Ascending aorta (tissue), 2 donors: ENCODE measurements at regions not wholly inside any gene's neighbourhood (a gene's known extent, or its start where the extent isn't known, plus 50 kb on each side); places are given as distances from the start of the nearest gene placed in this dataset.

Experiments
- DNase-seq, 2 donors: peaks; one replicate each; pipeline ENCODE4 v3.0.0-alpha.2; 2019; ENCODE audit warnings: low spot score in 2 of 2
- H3K27ac ChIP-seq, 2 donors: fragments of 200-600 bp; sonication (generic); one replicate each; pipeline ENCODE4 v1.5.1; 2016 to 2017; ENCODE audit warnings: mild to moderate bottlenecking in 1 of 2
- H3K27me3 ChIP-seq: fragments of 200-600 bp; sonication (generic); one replicate; pipeline ENCODE4 v1.5.1; 2017
- H3K36me3 ChIP-seq, 2 donors: fragments of 200-600 bp; sonication (generic); one replicate each; pipeline ENCODE4 v1.5.1; 2016
- H3K4me1 ChIP-seq, 2 donors: fragments of 200-600 bp; sonication (generic); one replicate each; pipeline ENCODE4 v1.5.1; 2016 to 2017; ENCODE audit warnings: mild to moderate bottlenecking in 1 of 2
- H3K4me3 ChIP-seq, 2 donors: fragments of 200-600 bp; sonication (generic); one replicate each; pipeline ENCODE4 v1.5.1; 2016 to 2017; ENCODE audit warnings: mild to moderate bottlenecking in 1 of 2
- H3K9me3 ChIP-seq, 2 donors: fragments of 200-600 bp; sonication (generic); one replicate each; pipeline ENCODE4 v1.5.1; 2016
- CTCF ChIP-seq, 3 experiments: fragments of 200-600 bp in 2 of 3; fragments of 450-650 bp in 1 of 3; sonication (generic) in 2 of 3; IDR thresholded peaks; one replicate each; pipeline ENCODE4 v1.5.1; 2016 to 2019; ENCODE audit warnings: antibody characterized with exemption in 3 of 3, mild to moderate bottlenecking in 1 of 3, moderate library complexity in 1 of 3
- intact Hi-C: fragments of 100-400 bp; cut with DNase I; formaldehyde crosslinking; loops from one replicate; pipeline ENCODE4 v1.15.1; 2023

- Histone ChIP-seq H3K36me3 (no peaks in the 10 kb centered on the region), H3K4me3 (no peak overlapping the region), H3K27ac (no peak overlapping the region), H3K4me1 (no peaks in the 10 kb centered on the region), H3K9me3 (no peaks in the 10 kb centered on the region), H3K27me3 (no peaks in the 10 kb centered on the region)
- no peak for DNase-seq
- no peak for TF ChIP-seq CTCF (IDR thresholded peaks at IDR 0.05)
- intact Hi-C loops: no loop called here
These were observed 187.1 kb upstream of the PROK2 start for GRCh38 chr3:71972031-71972430.

GRCh38 chr3:71968544-71968943 is 183.6 kb upstream of the PROK2 start:
- no peaks in the 10 kb centered on the region for H3K36me3 ChIP-seq
- H3K4me3 ChIP-seq: no peak overlapping the region
- no peak for DNase-seq
- no peaks in the 10 kb centered on the region for H3K9me3 ChIP-seq
- intact Hi-C loops: no loop called here
- TF ChIP-seq CTCF (IDR thresholded peaks at IDR 0.05): no peak
- H3K27me3 ChIP-seq: no peaks in the 10 kb centered on the region
- no peak overlapping the region for H3K27ac ChIP-seq
- H3K4me1 ChIP-seq: no peaks in the 10 kb centered on the region

GRCh38 chr3:71966185-71966584 is 181.2 kb upstream of the PROK2 start:
- no peaks in the 10 kb centered on the region for H3K9me3 ChIP-seq
- intact Hi-C loops: no loop called here
- H3K36me3 ChIP-seq: no peaks in the 10 kb centered on the region
- no peak for DNase-seq
- TF ChIP-seq CTCF (IDR thresholded peaks at IDR 0.05): no peak
- no peaks in the 10 kb centered on the region for H3K27me3 ChIP-seq
- no peak overlapping the region for H3K4me3 ChIP-seq
- no peak overlapping the region for H3K27ac ChIP-seq
- H3K4me1 ChIP-seq: no peaks in the 10 kb centered on the region

GRCh38 chr3:71964170-71964569 is 179.2 kb upstream of the PROK2 start:
- Histone ChIP-seq H3K27ac (no peak overlapping the region), H3K4me1 (no peaks in the 10 kb centered on the region), H3K36me3 (no peaks in the 10 kb centered on the region), H3K9me3 (no peaks in the 10 kb centered on the region), H3K27me3 (no peaks in the 10 kb centered on the region), H3K4me3 (no peak overlapping the region)
- TF ChIP-seq CTCF (IDR thresholded peaks at IDR 0.05): no peak
- no peak for DNase-seq
- intact Hi-C loops: no loop called here

- no peak overlapping the region for H3K27ac ChIP-seq
- H3K9me3 ChIP-seq: no peaks in the 10 kb centered on the region
- H3K4me1 ChIP-seq: no peaks in the 10 kb centered on the region
- H3K4me3 ChIP-seq: no peak overlapping the region
- TF ChIP-seq CTCF (IDR thresholded peaks at IDR 0.05): no peak
- intact Hi-C loops: no loop called here
- H3K36me3 ChIP-seq: no peaks in the 10 kb centered on the region
- no peak for DNase-seq
- no peaks in the 10 kb centered on the region for H3K27me3 ChIP-seq
These were observed 177.8 kb upstream of the PROK2 start for GRCh38 chr3:71962561-71963240.

GRCh38 chr3:71961891-71962290 is 176.9 kb upstream of the PROK2 start:
- intact Hi-C loops: no loop called here
- DNase-seq: no peak
- no peaks in the 10 kb centered on the region for H3K4me1 ChIP-seq
- no peak for TF ChIP-seq CTCF (IDR thresholded peaks at IDR 0.05)
- no peaks in the 10 kb centered on the region for H3K27me3 ChIP-seq
- H3K9me3 ChIP-seq: no peaks in the 10 kb centered on the region
- no peaks in the 10 kb centered on the region for H3K36me3 ChIP-seq
- H3K4me3 ChIP-seq: no peak overlapping the region
- H3K27ac ChIP-seq: no peak overlapping the region
